Fibroblast of lung (primary cell): ENCODE measurements at regions not wholly inside any gene's neighbourhood (a gene's known extent, or its start where the extent isn't known, plus 50 kb on each side); places are given as distances from the start of the nearest gene placed in this dataset.

Experiments
- DNase-seq, 2 donors: peaks; one replicate each; pipeline versions ENCODE4 v3.0.0 to v3.0.0-alpha.2; 2010; ENCODE audit warnings: low read depth in 2 of 2
- H2AFZ ChIP-seq: 2 replicates; pipeline ENCODE4 v1.5.1; 2012; ENCODE audit warnings: low read length, control low read depth, inconsistent platforms
- H3K27ac ChIP-seq: 2 replicates; pipeline ENCODE4 v1.5.1; 2011; ENCODE audit warnings: low read length, control low read depth; ENCODE audit not compliant: insufficient read depth
- H3K27me3 ChIP-seq: 2 replicates; pipeline ENCODE4 v1.5.1; 2011; ENCODE audit warnings: mild to moderate bottlenecking, low read length; ENCODE audit not compliant: control insufficient read depth, insufficient read depth
- H3K36me3 ChIP-seq: 2 replicates; pipeline ENCODE4 v1.5.1; 2011; ENCODE audit warnings: low read length; ENCODE audit not compliant: control insufficient read depth, insufficient read depth
- H3K4me1 ChIP-seq: 2 replicates; pipeline ENCODE4 v1.5.1; 2011; ENCODE audit warnings: low read length; ENCODE audit not compliant: control insufficient read depth, insufficient read depth; ENCODE audit errors: extremely low read depth
- H3K4me2 ChIP-seq: 2 replicates; pipeline ENCODE4 v1.5.1; 2011; ENCODE audit warnings: low read length, control low read depth; ENCODE audit not compliant: insufficient read depth; ENCODE audit errors: extremely low read depth
- H3K4me3 ChIP-seq, 4 experiments: fragments of 200-600 bp in 1 of 4; sonication (generic) in 1 of 4; replicated peaks in 1 of 4; 2 replicates each; pipeline ENCODE4 v1.5.1; 2011 to 2016; ENCODE audit warnings: low read length in 4 of 4, low read depth in 3 of 4, mild to moderate bottlenecking in 3 of 4, control low read depth in 2 of 4, inconsistent platforms in 1 of 4, mixed read lengths in 1 of 4; ENCODE audit not compliant: insufficient read depth in 1 of 4; ENCODE audit errors: control extremely low read depth in 1 of 4
- H3K79me2 ChIP-seq: 2 replicates; pipeline ENCODE4 v1.5.1; 2012; ENCODE audit warnings: mild to moderate bottlenecking, low read length, inconsistent platforms; ENCODE audit not compliant: control insufficient read depth, insufficient read depth
- H3K9ac ChIP-seq: 2 replicates; pipeline ENCODE4 v1.5.1; 2011; ENCODE audit warnings: mild to moderate bottlenecking, low read length, control low read depth; ENCODE audit not compliant: insufficient read depth
- H3K9me3 ChIP-seq: 2 replicates; pipeline ENCODE4 v1.5.1; 2012; ENCODE audit warnings: low read depth, low read length; ENCODE audit not compliant: control insufficient read depth, insufficient read depth
- H4K20me1 ChIP-seq: 2 replicates; pipeline ENCODE4 v1.5.1; 2011; ENCODE audit warnings: low read length; ENCODE audit not compliant: control insufficient read depth, insufficient read depth; ENCODE audit errors: extremely low read depth
- CTCF ChIP-seq, 2 donors: IDR thresholded peaks in 1 of 2; conservative IDR thresholded peaks in 1 of 2; 1 replicate in 1 of 2; 2 replicates in 1 of 2; pipeline ENCODE4 v1.5.1; 2011 to 2012; ENCODE audit warnings: low read length in 2 of 2, control low read depth in 1 of 2, inconsistent platforms in 1 of 2, low read depth in 1 of 2, mild to moderate bottlenecking in 1 of 2
- EZH2 ChIP-seq: IDR thresholded peaks from 2 replicates; pipeline ENCODE4 v1.5.1; 2012; ENCODE audit warnings: low read length, control low read depth, mild to moderate bottlenecking; ENCODE audit errors: missing control alignments

DNA sequence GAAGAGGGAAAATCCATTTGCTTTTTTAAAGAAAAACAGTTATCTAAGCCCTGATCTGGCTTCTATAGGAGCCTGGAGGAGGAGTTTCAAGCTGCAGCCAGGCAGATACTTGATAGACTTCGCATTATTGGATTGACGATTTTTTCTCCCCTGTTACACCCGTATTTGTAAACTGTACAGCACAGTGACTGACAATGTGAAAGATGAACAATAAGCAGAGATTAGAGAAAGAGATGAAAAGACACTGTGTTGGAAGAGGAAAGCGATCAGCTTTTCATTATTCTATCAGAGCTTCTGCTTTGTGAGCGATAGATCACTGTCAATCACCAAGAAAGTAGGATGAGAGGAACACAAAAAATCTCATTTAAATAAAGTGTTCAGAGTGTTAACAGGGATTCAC lies 639.2 kb downstream of the TLL1 start:
- Histone ChIP-seq H4K20me1 (no peaks in the 10 kb centered on the region), H3K4me1 (no peaks in the 10 kb centered on the region), H3K9me3 (no peaks in the 10 kb centered on the region), H3K9ac (no peak overlapping the region), H3K4me2 (no peak overlapping the region), H3K79me2 (no peaks in the 10 kb centered on the region), H3K36me3 (no peaks in the 10 kb centered on the region), H3K27ac (no peak overlapping the region), H2AFZ (no peak overlapping the region), H3K4me3 (no peak overlapping the region), H3K27me3 (no peaks in the 10 kb centered on the region)
- TF ChIP-seq CTCF (conservative IDR thresholded peaks at IDR 0.05 in 1 of 2, IDR thresholded peaks at IDR 0.05 in 1 of 2; ENCODE audit: low read depth in 1 of 2, low read length in 2 of 2) (no peak), EZH2 (no peak)
- DNase-seq = no peak

DNA sequence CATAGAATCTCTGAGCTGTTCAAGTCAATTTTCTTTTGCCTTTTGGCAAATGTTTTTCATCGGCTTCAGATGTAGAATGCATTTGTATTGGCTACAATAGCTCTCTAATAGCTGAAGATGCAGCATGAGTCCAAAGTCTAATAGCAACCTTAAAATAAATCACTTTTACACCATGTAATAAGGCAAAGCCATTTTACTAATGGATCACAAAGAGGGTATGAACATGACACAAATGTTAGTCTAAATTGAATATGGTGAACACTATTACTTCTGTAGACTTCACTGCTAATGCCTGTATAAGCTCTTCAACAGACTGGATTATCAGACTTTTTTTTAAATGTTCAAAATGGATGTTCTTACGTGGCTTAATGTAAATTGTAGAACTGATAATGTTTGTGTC lies 645.3 kb downstream of the TLL1 start:
- no peaks in the 10 kb centered on the region for H3K79me2 ChIP-seq
- H3K36me3 ChIP-seq = no peaks in the 10 kb centered on the region
- H4K20me1 ChIP-seq = no peaks in the 10 kb centered on the region
- H3K4me2 ChIP-seq = no peak overlapping the region
- no peak overlapping the region for H2AFZ ChIP-seq
- no peak overlapping the region for H3K4me3 ChIP-seq
- H3K27me3 ChIP-seq = no peaks in the 10 kb centered on the region
- H3K27ac ChIP-seq = no peak overlapping the region
- H3K9ac ChIP-seq = no peak overlapping the region
- no peak for TF ChIP-seq CTCF (conservative IDR thresholded peaks at IDR 0.05 in 1 of 2, IDR thresholded peaks at IDR 0.05 in 1 of 2; ENCODE audit: low read depth in 1 of 2, low read length in 2 of 2)
- TF ChIP-seq EZH2 = no peak
- no peaks in the 10 kb centered on the region for H3K4me1 ChIP-seq
- no peaks in the 10 kb centered on the region for H3K9me3 ChIP-seq
- DNase-seq = no peak

GRCh38 chr4:166518776-166519175 lies 645.7 kb downstream of the TLL1 start:
- Histone ChIP-seq H3K27ac (no peak overlapping the region), H2AFZ (no peak overlapping the region), H3K4me2 (no peak overlapping the region), H3K4me3 (no peak overlapping the region), H3K4me1 (no peaks in the 10 kb centered on the region), H3K9me3 (no peaks in the 10 kb centered on the region), H3K9ac (no peak overlapping the region), H3K27me3 (no peaks in the 10 kb centered on the region), H3K36me3 (no peaks in the 10 kb centered on the region), H3K79me2 (no peaks in the 10 kb centered on the region), H4K20me1 (no peaks in the 10 kb centered on the region)
- DNase-seq = no peak
- no peak for TF ChIP-seq EZH2
- TF ChIP-seq CTCF (conservative IDR thresholded peaks at IDR 0.05 in 1 of 2, IDR thresholded peaks at IDR 0.05 in 1 of 2; ENCODE audit: low read depth in 1 of 2, low read length in 2 of 2) = no peak
